GM21526 (cell line): ENCODE measurements at regions not wholly inside any gene's neighbourhood (a gene's known extent, or its start where the extent isn't known, plus 50 kb on each side); places are given as distances from the start of the nearest gene placed in this dataset.

ENCODE experiments used
- ATAC-seq: cut with Tn5 transposase; IDR thresholded peaks from one replicate; pipeline ENCODE4 v1.9.1; 2021; ENCODE audit warnings: moderate library complexity; ENCODE audit not compliant: unreplicated experiment, low FRiP score

DNA sequence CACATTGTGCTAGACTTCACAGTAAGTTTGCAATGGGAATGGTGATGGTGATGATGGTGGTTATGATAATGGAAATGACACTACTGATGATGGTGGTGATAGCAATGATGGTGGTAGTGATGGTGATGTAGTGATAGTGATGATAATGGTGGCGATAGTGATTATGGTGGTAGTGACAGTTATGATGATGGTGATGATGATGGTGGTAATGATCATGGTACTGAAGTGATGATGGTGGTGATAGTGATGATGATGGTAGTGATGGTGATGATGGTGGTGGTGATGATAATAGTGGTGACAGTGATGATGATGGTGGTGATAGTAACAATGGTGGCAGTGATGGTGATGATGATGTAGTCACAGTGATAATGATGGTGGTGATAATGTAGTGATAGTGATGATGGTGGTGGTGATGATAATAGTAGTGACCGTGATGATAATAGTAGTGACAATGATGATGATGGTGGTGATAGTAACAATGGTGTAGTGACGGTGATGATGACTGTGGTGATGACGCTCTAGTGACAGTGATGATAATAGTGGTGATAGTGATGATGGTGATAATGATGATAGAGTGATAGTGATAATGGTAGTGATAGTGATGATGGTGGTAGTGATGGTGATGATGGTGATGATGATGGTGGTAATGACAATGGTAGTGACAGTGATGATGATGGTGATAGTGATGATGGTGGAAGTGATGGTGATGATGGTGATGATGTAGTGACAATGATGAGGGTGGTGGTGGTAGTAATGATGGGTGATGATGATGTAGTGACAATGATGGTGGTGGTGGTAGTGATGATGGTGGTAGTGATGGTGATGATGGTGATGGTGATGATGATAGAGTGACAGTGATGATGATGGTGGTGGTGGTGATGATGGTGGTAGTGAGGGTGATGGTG lies 222.9 kb upstream of the PWP1 start:
- ATAC-seq: no peak

DNA sequence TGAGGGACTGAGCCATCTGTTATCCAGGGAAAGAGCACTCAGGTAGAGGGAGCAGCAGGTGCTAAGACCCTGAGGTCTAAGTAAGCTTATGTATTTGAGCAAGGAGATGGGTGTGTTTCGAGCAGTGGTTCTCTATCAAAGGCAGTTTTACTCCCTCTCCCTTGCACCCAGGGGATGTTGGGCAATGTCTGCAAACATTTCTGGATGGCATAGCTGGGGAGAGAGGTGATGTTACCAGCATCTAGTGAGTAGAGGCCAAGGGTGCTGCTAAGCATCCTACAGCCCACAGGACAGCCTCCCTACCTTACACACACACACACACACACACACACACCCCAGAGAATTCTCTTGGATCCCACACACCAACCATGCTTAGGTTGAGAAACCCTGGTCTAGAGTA lies 221.0 kb upstream of the PWP1 start:
- no peak for ATAC-seq

DNA sequence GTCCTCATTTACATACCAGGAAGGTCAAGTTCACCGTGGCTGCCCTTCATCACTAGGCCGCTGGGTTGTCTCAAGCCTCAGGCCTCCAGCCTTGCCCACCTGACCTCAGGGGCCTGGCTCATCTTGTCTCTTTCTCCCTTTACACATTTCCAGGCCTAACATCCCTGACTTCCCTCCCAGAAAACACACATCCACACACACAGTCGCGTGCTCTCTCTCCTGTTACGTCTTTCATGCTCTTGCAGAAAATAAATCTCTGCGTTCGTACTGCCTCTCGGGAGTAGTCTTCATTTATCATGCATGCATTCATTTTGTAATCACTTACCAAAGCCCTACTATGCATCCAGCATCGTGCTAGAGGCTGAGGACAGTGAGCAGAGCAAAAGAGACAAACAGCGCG lies 220.0 kb upstream of the PWP1 start:
- ATAC-seq: no peak

DNA sequence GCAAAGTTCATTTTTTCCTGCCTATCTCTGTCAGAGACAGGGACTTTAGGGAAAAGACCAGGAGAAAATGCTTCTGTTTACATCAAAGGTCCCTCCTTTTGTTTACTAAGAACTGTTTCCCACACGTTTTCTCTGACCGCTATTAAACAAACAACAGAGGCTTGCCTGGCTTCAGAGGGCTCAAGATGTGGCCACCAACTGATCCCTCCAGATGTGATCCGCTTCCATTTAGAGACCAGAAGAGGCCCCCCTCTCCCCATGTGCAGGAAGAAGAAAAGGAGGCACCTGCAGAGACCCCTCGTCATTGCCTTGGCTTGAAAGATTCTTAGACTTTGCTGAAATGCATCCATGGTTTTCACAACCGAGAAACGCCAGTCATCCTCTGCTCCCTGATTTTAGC lies 217.9 kb upstream of the PWP1 start:
- ATAC-seq: no peak

DNA sequence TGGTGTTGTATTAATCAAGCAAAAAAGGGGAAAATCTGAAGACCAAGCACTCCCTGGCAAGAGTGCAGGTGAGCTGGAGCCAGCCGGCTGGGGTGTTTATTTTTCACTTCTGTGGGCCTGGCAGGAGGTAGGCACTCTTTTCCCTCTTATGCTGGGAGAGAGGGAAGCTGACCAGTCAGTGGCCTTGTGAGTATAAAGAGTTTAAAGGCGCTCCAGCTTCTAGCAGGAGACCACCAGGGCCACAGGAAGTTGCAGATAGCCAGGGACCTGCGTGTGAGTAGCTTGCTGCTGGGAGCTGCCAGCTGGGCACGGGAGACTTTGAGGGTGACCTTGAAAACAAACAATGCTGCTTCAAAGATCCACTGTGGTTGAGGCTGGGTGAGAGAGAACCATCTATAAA lies 217.4 kb upstream of the PWP1 start:
- ATAC-seq: no peak

DNA sequence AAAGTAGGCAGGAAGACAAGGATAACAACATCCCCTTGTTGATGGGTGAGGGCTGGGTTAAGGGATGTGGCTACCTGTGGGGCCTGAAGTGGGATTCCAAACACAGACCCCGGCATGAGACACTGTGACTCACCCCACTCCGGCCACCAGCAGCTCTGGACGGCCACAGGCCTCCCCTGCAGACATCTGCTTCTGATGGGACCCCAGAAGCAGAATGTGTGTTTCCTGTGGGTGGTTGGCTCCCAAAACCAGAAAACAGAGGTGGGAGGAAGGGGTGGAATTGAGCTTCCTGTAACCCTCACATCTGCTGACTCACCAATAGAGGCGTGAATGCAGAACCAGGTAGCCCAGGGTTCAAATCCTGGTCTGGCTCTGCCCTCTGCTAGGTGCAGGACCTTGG lies 216.6 kb upstream of the PWP1 start:
- no peak for ATAC-seq

DNA sequence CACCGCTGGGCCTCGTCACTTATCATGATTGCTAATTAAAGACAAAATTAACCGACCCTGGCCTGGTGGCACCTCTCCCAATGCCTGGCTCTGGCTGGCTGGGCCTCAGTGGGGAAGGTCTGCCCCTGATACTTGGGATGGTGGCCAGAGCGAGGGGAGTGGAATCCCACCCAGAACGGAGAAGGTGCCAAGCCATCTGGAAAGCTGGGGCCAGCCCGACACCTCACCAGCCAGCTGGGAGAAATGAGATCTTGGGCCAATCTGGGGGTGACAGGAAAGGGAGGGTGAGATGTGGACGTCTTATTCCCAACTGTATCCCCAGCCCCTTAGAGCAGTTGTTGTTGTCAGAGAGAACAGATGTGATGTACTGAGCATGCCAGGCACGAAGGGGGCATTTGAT lies 215.0 kb upstream of the PWP1 start:
- no peak for ATAC-seq

DNA sequence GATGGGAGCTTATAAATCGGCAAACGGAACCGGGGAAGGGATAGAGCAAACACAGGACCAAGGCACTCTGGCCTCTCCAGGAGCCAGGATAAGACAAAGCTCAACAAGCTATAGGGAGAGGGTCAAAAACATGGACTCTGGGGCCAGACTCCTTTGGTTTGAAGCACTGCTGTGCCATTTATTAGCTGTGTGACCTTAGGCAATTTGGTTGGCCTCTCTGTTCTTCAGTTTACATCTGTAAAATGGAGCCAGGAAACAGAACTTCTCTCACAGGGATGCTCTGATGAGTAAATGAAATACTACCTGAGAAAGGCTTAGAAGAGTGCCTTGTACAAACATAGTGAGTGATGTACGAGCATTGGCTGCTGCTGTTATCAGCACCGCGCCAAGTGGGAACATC lies 213.3 kb upstream of the PWP1 start:
- no peak for ATAC-seq

DNA sequence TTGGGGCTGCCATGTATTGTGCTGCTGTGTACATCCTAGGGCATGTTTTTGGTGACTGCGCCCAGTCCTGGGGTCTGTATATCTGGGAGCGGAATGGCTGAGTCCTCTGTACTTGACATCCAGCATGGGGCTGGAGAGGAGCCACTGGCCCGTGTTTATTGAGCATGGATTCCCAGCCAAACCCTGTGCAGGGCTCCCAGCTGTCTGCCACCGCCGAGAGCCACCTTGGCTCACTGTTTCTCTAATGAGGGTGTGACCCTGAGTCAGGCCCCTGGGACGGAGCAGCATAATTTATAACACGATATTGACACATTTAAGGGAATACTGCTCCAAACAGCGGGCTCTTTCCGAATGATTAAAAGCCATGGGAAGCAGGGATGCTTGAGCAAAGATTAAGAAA lies 211.5 kb upstream of the PWP1 start:
- ATAC-seq: no peak

DNA sequence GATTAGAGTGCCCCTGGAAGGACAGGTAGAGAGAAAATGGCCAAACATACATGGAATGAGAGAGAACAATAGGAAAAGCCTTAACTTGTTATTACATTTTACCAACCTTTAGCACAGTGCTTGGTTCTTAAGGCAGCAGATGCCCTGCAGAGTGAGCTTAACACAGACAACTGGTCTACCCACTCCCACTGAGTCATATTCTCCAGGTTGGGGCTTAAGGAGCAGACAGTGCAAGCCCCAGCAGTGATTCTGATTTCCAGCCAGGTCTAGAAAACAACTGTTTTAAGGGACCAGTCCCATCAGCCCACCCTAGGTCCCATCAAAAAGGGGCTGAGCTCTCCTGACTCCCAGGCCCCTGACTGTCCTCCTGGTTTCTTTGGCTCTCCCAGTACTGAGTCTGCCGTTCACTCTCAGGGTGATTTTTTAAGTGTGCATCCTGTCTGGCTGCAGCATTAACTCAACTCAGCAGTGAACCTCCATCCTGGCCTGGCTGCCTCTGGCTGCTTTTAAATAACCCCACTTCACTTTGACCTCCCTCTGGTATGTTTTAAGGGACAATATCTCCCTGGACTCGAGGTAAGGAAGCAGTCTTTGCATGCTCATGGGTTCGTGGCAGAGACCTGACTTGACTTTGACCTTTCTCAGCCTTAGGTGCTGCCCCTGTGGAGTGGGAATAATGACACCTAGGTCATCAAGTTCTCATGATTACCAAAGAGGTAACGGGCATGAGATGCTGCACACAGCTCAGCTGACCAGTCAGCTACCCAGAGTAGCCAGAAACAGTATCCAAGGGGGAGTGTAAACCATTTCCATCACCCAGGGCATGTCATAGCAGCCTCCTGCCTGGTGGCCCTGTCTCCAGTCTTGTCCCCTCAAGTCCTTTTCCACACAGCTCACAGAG lies 210.7 kb upstream of the PWP1 start:
- no peak for ATAC-seq

DNA sequence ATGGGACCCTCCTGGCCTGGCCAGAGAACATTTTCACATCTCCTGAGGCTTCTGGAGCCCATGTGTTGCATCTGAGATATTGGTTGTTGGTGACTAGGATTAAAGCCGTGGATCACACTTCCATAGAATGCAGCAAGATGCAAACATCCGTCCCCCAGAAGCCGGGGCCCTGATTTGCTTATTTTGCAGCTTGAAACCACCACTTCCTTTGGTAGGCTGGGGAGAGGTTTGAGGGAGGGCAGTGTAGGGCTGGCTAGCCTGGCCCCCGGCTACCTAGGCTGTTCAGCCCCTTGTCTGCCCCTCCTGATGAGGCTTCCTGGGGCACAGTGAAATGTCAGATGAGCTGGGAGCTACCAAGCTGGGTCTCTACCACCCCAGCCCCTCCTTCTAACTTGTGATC lies 209.7 kb upstream of the PWP1 start:
- no peak for ATAC-seq

DNA sequence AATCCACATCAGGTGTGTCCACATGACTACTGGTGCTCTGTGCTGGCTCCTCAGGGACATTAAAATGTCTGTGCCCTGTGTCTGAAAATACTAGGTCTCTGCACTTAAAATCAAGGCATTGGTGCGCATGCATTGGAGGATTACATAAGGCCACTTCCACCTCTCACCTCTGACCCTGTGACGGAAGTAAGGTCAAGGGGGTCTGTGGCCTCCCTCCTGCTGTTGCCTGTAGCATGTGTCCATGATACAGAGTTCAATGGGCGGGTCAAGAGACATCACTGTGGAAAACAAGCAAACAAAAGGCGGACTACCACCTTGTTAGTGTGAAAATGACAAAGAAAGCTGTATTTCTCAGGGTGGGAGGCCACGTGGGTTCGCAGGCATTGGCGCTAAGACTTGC lies 208.6 kb upstream of the PWP1 start:
- no peak for ATAC-seq

DNA sequence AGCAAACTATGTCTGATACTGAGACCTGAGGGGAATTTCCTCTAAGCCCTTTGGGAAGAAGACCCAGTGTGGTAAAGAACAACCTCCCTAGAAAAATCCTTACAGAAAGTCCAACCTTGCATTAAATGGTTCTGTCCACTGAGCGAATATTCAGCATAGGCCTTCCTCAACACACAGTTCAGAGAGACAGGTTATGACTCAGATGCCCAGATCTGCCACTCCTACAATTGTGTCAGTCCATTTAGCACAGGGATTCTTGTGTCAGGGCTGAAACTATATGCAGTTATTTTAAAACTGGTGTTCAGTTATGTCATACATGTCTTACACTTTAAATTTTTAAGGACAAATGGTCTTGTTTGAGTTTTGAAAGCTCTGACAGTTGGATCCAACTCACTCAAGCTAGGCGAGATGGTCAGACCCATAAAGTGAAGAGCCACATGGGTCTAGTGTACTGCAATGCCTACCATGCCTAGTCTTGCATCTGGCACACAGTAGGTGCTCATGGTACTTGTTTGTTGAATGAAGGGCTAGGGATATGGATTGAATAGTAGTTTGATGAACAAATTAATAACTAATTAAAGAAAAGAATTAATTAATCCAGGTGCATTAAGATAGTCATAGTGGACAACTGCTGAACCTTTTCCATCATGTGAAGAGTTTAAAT lies 207.5 kb upstream of the PWP1 start:
- no peak for ATAC-seq

DNA sequence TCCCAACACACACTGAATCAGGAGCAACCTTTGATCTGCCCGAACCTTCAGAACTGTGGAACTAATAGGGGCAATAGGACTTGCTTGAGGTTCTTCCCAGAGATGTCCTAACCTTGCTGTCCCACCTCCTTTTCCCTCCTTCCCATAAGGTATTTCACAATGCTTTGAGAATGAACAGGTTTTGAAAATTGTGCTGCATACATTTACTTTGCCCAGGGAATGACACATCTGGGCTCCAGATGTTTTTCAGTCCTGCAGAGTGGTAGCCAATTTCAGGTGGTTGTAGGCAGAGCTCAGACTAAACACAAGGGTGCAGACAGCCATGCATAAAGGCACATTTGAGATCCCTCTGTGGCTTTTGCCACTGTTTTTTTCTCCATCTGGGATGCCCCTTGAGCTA lies 206.7 kb upstream of the PWP1 start:
- no peak for ATAC-seq

DNA sequence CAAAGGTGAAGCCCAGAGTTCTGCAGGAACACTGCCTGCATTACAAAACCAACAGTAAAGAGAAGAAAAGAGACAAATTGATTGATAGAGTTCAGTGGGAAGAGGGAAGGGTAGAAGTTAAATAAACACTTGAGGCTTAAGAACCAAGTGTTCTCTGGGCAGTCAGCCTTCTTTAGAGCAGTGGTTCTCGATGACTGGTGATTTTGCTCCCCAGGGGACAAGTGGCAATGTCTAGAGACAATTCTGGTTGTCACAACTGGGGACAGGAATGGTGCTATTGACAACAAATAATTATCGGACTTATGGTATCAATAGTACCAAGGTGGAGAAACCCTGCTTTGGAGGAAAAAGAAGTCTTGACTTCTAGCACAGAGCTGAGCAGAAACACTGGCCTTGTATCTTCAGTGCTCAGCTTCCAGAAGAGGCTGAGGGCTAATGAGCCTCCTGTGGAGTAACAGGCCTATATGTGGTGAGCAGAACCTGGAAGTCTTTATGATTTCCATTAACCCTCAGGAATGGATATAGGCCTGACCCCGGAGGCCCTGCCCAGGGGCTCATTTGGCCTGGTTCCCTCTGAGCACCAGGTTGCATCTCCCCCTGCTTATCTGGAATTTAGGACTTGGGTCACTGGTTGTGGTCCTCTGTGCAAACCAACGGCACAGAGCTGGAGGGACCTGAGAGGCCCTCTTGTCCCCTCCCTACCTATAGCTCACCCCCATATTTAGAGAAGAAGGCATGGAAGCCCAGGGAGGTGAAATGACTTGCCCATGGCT lies 204.6 kb upstream of the PWP1 start:
- no peak for ATAC-seq

DNA sequence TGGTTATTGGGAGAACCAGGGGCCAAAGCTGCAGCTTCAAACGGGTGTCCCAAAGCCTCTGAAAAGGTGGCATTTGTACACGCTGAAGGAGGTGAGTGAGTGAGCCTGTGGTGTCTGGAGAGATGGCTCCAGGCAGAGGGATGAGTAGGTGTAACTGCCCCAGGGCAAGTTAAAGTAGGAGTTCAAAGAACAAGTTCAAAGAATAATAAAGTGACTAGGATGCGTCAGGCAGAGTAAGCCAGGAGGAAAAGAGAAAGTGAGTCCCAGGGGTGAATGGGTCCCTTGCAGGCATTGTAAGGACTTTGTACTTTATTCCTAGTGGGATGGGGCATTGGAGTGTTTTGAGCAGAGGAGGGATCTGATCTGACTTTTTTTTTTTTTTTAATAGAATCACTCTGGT lies 201.4 kb upstream of the PWP1 start:
- no peak for ATAC-seq

DNA sequence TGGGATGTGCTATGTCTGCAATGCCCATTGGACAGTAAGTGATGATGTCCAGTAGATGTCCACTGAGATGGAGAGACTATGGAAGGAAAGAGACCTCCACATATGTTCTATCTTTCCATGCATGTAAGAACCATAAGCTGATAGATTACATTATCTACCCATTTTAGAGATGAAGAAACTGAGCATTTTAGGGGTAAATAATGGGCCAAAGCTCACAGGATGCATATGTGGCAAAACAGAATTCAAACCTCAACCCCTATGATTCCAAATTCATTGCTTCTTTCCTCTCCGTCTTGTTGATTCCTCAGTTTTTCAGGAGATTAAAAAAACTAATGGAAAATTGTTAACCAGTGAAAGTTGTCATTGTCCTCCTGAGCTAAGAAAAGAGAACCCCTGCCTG lies 200.7 kb upstream of the PWP1 start:
- ATAC-seq: no peak

DNA sequence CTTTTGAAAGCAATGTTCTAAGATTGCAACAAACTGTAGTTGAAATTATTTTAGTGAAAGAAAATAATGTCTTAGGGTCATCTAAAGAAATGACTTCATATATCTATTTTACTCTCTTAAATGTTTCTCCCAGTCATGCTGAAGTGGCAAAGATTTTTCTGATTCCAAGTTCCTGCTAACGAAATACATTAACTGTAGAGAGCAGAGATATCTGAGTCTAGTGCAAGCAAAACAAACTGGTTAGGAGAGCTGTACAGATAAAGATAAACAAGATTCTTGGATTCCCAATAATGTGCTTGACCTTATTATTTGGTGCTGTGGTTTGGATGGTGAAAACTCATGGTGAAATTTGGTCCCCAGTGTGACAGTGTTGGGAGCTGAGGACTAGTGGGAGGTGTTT lies 199.9 kb upstream of the PWP1 start:
- no peak for ATAC-seq

DNA sequence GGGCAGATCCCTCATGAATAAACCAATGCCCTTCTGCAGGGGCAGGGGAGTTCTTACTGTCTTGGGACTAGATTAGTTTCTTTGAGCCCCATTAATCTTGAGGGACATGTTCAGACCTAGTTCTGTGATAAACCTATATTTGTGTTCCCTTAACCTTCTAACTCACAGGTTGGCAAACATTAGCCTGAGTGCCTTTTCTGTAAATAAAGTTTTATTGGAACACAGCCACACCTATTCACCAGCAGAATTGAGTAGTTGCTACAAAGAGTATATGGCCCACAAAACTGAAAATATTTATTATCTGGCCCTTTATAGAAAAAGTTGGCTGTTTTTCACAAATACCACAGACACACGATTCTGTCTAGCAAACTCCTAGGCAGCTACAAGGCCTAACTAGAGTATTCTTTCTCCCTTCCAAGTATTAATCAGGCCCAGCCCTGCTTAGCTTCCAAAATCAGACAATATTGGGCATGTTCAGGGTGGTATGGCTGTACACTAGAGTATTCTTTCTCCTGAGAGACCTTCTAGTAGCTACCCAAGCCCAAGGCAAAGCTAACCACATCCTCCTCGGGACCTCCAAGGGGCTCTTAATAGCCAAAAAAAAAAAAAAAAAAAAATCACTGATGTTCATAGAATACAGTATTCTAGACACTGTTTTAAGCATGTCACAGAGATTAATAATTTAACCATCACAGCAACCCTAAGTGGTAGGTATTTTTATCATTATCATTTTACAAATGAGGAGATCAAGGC lies 199.3 kb upstream of the PWP1 start:
- no peak for ATAC-seq
